OCI-LY3 (cell line): ENCODE measurements at regions not wholly inside any gene's neighbourhood (a gene's known extent, or its start where the extent isn't known, plus 50 kb on each side); places are given as distances from the start of the nearest gene placed in this dataset.

Experiments
- CTCF ChIP-seq: fragments of 200-600, 300-600 bp; sonication (generic); IDR thresholded peaks from 2 replicates; pipeline ENCODE4 v1.5.1; 2014; ENCODE audit warnings: antibody characterized with exemption, low read length, low read depth
- EZH2phosphoT487 ChIP-seq: fragments of 200-600 bp; shearing (Covaris generic); IDR thresholded peaks from 2 replicates; pipeline ENCODE4 v1.6.1; 2018; ENCODE audit warnings: antibody characterized with exemption, mixed run types, low read depth

GRCh38 chr15:60154764-60155325, 150.7 kb downstream of the FOXB1 start:
- TF ChIP-seq CTCF: no peak
- no peak for TF ChIP-seq EZH2phosphoT487
